SK-N-SH (cell line): ENCODE measurements at regions not wholly inside any gene's neighbourhood (a gene's known extent, or its start where the extent isn't known, plus 50 kb on each side); places are given as distances from the start of the nearest gene placed in this dataset.

ENCODE experiments used
- CTCF ChIA-PET: fragments of 300-600, 350-600 bp; formaldehyde crosslinking; extraction: SDS; loops from one replicate; lab custom pipeline; 2021; lab: Yijun Ruan, JAX
- POLR2A ChIA-PET: fragments of 350-600 bp; sonication (Branson Sonifier 250); formaldehyde crosslinking; extraction: SDS; loops from one replicate; lab custom pipeline; 2020; ENCODE audit warnings: antibody characterized with exemption, inconsistent platforms; lab: Yijun Ruan, JAX
- DNase-seq: peaks from one replicate; pipeline ENCODE4 v3.0.0; 2012
- H2AFZ ChIP-seq: fragments of 200-600 bp; sonication (generic); 2 replicates; pipeline ENCODE4 v1.8.1; 2016; ENCODE audit warnings: antibody characterized with exemption, mild to moderate bottlenecking, low read depth
- H3F3A ChIP-seq: fragments of 200-600 bp; sonication (generic); replicated peaks from 2 replicates; pipeline ENCODE3; 2016; ENCODE audit warnings: antibody characterized with exemption, mild to moderate bottlenecking; ENCODE audit not compliant: insufficient read depth
- H3K27ac ChIP-seq, 2 experiments: fragments of 200-500 bp in 1 of 2; fragments of 200-600 bp in 1 of 2; sonication (Bioruptor generic) in 1 of 2; sonication (generic), shearing (Covaris generic) in 1 of 2; 2 replicates each; pipeline versions ENCODE4 v1.5.1 to v1.6.1; 2014 to 2016; ENCODE audit warnings: low read depth in 2 of 2, inconsistent platforms in 1 of 2, low read length in 1 of 2, mild to moderate bottlenecking in 1 of 2, mixed read lengths in 1 of 2
- H3K27me3 ChIP-seq: fragments of 200-600 bp; sonication (generic), shearing (Covaris generic); 2 replicates; pipeline ENCODE4 v1.6.1; 2016; ENCODE audit warnings: mixed run types; ENCODE audit not compliant: insufficient read depth
- H3K36me3 ChIP-seq, 2 experiments: fragments of 200-500 bp in 1 of 2; fragments of 200-600 bp in 1 of 2; sonication (Bioruptor generic) in 1 of 2; sonication (generic) in 1 of 2; replicated peaks in 1 of 2; 2 replicates each; pipeline versions ENCODE3 to v1.5.1; 2014 to 2016; ENCODE audit warnings: low read length in 1 of 2, mild to moderate bottlenecking in 1 of 2; ENCODE audit not compliant: insufficient read depth in 2 of 2, control insufficient read depth in 1 of 2
- H3K4me1 ChIP-seq, 2 experiments: fragments of 200-500 bp in 1 of 2; fragments of 200-600 bp in 1 of 2; sonication (Bioruptor generic) in 1 of 2; sonication (generic), shearing (Covaris generic) in 1 of 2; 2 replicates each; pipeline versions ENCODE4 v1.5.1 to v1.6.1; 2014 to 2016; ENCODE audit warnings: low read depth in 1 of 2, low read length in 1 of 2, mixed run types in 1 of 2; ENCODE audit not compliant: insufficient read depth in 2 of 2, control insufficient read depth in 1 of 2
- H3K4me2 ChIP-seq: fragments of 200-600 bp; sonication (generic), shearing (Covaris generic); 2 replicates; pipeline ENCODE4 v1.6.1; 2017; ENCODE audit warnings: mixed run types
- H3K4me3 ChIP-seq, 2 experiments: fragments of 200-500 bp in 1 of 2; fragments of 200-600 bp in 1 of 2; sonication (Bioruptor generic) in 1 of 2; sonication (generic), shearing (Covaris generic) in 1 of 2; 2 replicates each; pipeline versions ENCODE4 v1.5.1 to v1.8.1; 2014 to 2016; ENCODE audit warnings: low read depth in 2 of 2, inconsistent platforms in 1 of 2, low read length in 1 of 2, mild to moderate bottlenecking in 1 of 2, mixed read lengths in 1 of 2, moderate library complexity in 1 of 2
- H3K79me2 ChIP-seq: fragments of 200-600 bp; sonication (generic); 2 replicates; pipeline ENCODE4 v1.8.1; 2017; ENCODE audit warnings: mild to moderate bottlenecking; ENCODE audit not compliant: insufficient read depth
- H3K9ac ChIP-seq: fragments of 200-600 bp; sonication (generic); 2 replicates; pipeline ENCODE4 v1.6.1; 2017; ENCODE audit warnings: mixed run types
- H3K9me2 ChIP-seq: fragments of 200-600 bp; sonication (generic); 2 replicates; pipeline ENCODE4 v1.6.1; 2017; ENCODE audit warnings: mixed run types
- H3K9me3 ChIP-seq: fragments of 200-600 bp; sonication (generic); 2 replicates; pipeline ENCODE4 v1.6.1; 2017; ENCODE audit warnings: mixed run types, mild to moderate bottlenecking, moderate library complexity
- H4K20me1 ChIP-seq: fragments of 200-600 bp; sonication (generic); 2 replicates; pipeline ENCODE4 v1.6.1; 2017; ENCODE audit warnings: mild to moderate bottlenecking, mixed run types; ENCODE audit not compliant: insufficient read depth
- CHD2 ChIP-seq: fragments of 150-350 bp; IDR thresholded peaks from 2 replicates; pipeline ENCODE4 v1.6.1; 2018; ENCODE audit warnings: low read length; ENCODE audit not compliant: partially characterized antibody
- FOSL2 ChIP-seq: IDR thresholded peaks from 2 replicates; pipeline ENCODE4 v1.4.0; 2012; ENCODE audit warnings: low read depth, mild to moderate bottlenecking, moderate library complexity, borderline replicate concordance
- JUND ChIP-seq: IDR thresholded peaks from 2 replicates; pipeline ENCODE4 v1.4.0; 2012
- MEF2A ChIP-seq: IDR thresholded peaks from 2 replicates; pipeline ENCODE4 v1.4.0; 2012; ENCODE audit warnings: low read depth, borderline replicate concordance
- NFIC ChIP-seq: IDR thresholded peaks from 2 replicates; pipeline ENCODE4 v1.4.0; 2012; ENCODE audit warnings: borderline replicate concordance
- PBX3 ChIP-seq: IDR thresholded peaks from 2 replicates; pipeline ENCODE4; 2012
- POLR2AphosphoS5 ChIP-seq: IDR thresholded peaks from 2 replicates; pipeline ENCODE4 v1.6.1; 2012; ENCODE audit warnings: low read depth, low read length
- REST ChIP-seq: IDR thresholded peaks from 2 replicates; pipeline ENCODE4 v1.6.1; 2012; ENCODE audit warnings: mild to moderate bottlenecking, low read depth, low read length, moderate library complexity
- SIN3A ChIP-seq: IDR thresholded peaks from 2 replicates; pipeline ENCODE4 v1.6.1; 2012; ENCODE audit warnings: low read depth, mild to moderate bottlenecking, low read length, moderate library complexity, borderline replicate concordance
- SMC3 ChIP-seq: IDR thresholded peaks from 2 replicates; pipeline ENCODE4 v1.6.1; 2012; ENCODE audit warnings: low read depth, low read length, improper control_type of control experiment
- TCF12 ChIP-seq: IDR thresholded peaks from 2 replicates; pipeline ENCODE4 v1.4.0; 2012
- USF1 ChIP-seq: IDR thresholded peaks from 2 replicates; pipeline ENCODE4 v1.4.0; 2012; ENCODE audit warnings: low read depth, borderline replicate concordance
- WGBS: methylation state at CpG from one replicate; pipeline ENCODE4 v1.1.6; 2017; ENCODE audit warnings: low lambda C conversion rate; 5-methylcytosine and 5-hydroxymethylcytosine counted together

- TF ChIP-seq POLR2AphosphoS5: no peak
- no peak for TF ChIP-seq CHD2
- no peak for TF ChIP-seq SIN3A
- TF ChIP-seq SMC3: no peak
- TF ChIP-seq USF1: no peak
- TF ChIP-seq REST: no peak
- TF ChIP-seq, all 33 proteins: peak for 0
Observed at GRCh38 chr19:46917002-46917401, 56.2 kb downstream of the ARHGAP35 start.

GRCh38 chr19:46919324-46919723, 58.5 kb downstream of the ARHGAP35 start:
- Histone ChIP-seq H3K36me3 (peaks cover 31 to 48% of the 10 kb centered on the region in 2 experiments), H3K4me1 (peaks cover 4 to 9% of the 10 kb centered on the region in 2 experiments; a peak in 3 of 4 replicates), H3K79me2 (peaks cover 100% of the 10 kb centered on the region), H3K4me2 (peak overlapping the region; percentile 26; the same call in 1 of the 2 replicates), H3K27me3 (no peaks in the 10 kb centered on the region), H2AFZ (no peak overlapping the region), H4K20me1 (peaks cover 71% of the 10 kb centered on the region), H3K4me3 (no peak overlapping the region), H3K9me3 (no peaks in the 10 kb centered on the region), H3K9ac (no peak overlapping the region), H3K27ac (peak overlapping the region in 1 of 2 experiments; percentile 18; a peak in 1 of 4 replicates), H3K9me2 (no peaks in the 10 kb centered on the region), H3F3A (peaks cover 19% of the 10 kb centered on the region)
- no peak for DNase-seq
- ChIA-PET POLR2A (no interaction called here), CTCF (interaction anchor here (1.2 to 1.7 kb wide), 3 partner anchors 11 to 94 kb away, joined by 3 to 6 read pairs (median 5); no protein-coding TSS in a partner anchor)
- 72% methylated on average over 8 of the region's 8 CpGs for WGBS
- peak; percentile 46; the same call in 1 of the 2 replicates for TF ChIP-seq PBX3
- no peak for TF ChIP-seq MEF2A
- peak; percentile 30; the same call in 1 of the 2 replicates for TF ChIP-seq TCF12
- peak; percentile 64; the same call in 1 of the 2 replicates for TF ChIP-seq FOSL2
- peak; percentile 33; the same call in 1 of the 2 replicates for TF ChIP-seq JUND
- no peak for TF ChIP-seq SMC3
- peak; percentile 52 for TF ChIP-seq NFIC
- TF ChIP-seq, all 33 proteins: peak for 5

More at GRCh38 chr19:46917002-46917401, 56.2 kb downstream of the ARHGAP35 start:
- Histone ChIP-seq H3K4me2 (no peak overlapping the region), H3K36me3 (peaks cover 25 to 35% of the 10 kb centered on the region in 2 experiments), H3K79me2 (peaks cover 100% of the 10 kb centered on the region), H2AFZ (no peak overlapping the region), H3F3A (peaks cover 31% of the 10 kb centered on the region), H3K9me3 (no peaks in the 10 kb centered on the region), H3K4me3 (no peak overlapping the region), H3K9ac (no peak overlapping the region), H4K20me1 (peaks cover 85% of the 10 kb centered on the region), H3K27me3 (no peaks in the 10 kb centered on the region), H3K4me1 (peaks cover 8 to 15% of the 10 kb centered on the region in 2 experiments; a peak in 3 of 4 replicates), H3K27ac (no peak overlapping the region), H3K9me2 (no peaks in the 10 kb centered on the region)
- ChIA-PET CTCF (no interaction called here), POLR2A (no interaction called here)
- no peak for DNase-seq
- WGBS: 98% methylated on average over 5 of the region's 5 CpGs
